GM18511 (cell line): ENCODE measurements at regions not wholly inside any gene's neighbourhood (a gene's known extent, or its start where the extent isn't known, plus 50 kb on each side); places are given as distances from the start of the nearest gene placed in this dataset.

Experiments used
- ATAC-seq: cut with Tn5 transposase; IDR thresholded peaks from one replicate; pipeline ENCODE4 v1.9.1; 2021; ENCODE audit warnings: mild to moderate bottlenecking, moderate library complexity; ENCODE audit not compliant: unreplicated experiment

GRCh38 chr16:8283195-8283594 is 307.1 kb downstream of the TMEM114 start:
- ATAC-seq, result no peak

DNA sequence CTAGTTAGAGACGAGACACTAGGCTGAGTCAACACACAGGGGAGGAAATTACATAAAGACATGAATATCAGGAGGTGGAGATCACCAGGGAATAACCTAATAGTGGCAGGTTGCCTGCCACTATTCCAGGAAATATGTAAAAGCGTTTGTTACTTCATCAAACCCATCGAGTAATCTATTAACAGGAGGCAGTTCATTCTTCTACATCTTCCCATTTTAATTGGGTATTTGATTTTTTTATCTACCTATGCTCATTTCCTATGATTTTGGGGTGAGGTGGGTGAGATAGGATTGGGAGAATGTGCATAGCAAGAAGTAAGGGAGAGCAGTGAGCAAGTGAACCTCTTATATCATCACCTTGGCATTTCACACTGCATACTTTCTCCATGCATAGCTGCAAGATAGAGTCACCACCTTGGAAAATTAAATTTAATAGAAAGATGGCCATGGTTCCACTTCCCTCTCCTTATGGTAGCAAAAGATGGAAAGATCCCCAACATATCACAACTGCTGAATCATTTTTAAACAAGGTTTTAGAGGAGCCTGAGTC is 312.2 kb downstream of the TMEM114 start:
- no peak for ATAC-seq

GRCh38 chr16:8271344-8271743 is 319.0 kb downstream of the TMEM114 start:
- no peak for ATAC-seq

- no peak for ATAC-seq
These were observed 328.0 kb downstream of the TMEM114 start for GRCh38 chr16:8262299-8262698.

DNA sequence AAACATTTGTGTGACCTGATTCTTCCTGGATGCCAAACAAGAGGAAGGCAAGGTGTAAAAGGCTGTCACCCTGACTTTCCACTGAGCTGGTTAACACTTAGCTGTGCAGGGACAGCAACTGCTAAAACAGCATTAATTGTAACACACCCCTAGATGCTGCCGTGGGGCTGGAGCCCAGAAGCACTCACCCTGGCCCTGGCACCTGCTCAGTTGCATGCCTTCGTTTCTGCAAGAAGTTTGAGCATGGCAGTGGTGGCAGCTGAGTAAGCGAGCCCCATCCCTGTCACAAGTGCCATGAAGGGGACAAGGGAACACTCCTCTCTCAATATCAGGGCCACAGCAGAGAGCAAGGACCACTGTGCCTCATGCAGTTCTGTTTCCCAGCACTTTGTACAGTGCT is 330.2 kb downstream of the TMEM114 start:
- ATAC-seq, result no peak

DNA sequence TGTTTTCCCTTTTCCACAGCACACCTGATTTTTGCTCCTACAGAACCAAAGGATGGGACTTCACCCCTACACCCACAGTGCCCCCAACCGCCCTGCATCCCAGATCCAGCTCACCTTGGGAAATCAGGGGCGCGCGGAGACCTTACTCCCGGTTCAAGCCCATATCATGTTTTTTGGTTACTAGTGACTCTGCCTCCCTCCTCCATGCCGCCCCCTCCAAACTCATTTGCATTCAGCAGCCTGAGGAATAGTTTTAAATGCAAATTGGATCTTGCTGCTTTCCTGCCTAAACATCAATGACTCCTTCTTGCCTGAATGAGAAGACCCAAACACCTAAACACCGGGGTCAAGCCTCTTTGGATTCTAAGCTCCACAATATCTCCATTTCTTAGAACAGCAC is 331.8 kb downstream of the TMEM114 start:
- no peak for ATAC-seq

DNA sequence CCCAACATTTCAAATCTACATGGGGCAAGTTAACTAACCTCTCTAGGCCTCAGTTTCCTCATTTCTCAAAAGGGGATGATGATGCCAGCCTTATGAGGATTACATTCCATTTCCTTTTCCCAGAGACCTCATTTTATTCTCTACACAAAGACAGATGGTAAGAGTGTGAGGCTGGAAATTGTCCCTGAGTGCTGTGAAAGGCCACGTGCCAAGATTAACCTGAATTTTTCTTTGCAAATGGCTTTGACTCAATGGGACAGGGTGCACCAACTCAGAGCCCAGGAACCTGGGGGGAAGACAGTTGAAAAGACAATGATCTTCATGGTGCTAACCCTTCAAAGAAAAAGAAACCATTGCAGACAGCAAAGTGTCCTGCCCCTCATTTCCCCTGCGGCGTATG is 332.8 kb downstream of the TMEM114 start:
- ATAC-seq, result no peak

GRCh38 chr16:8254405-8254804 is 335.9 kb downstream of the TMEM114 start:
- no peak for ATAC-seq

- ATAC-seq, result no peak
These were observed 336.6 kb downstream of the TMEM114 start for GRCh38 chr16:8253718-8254117.

DNA sequence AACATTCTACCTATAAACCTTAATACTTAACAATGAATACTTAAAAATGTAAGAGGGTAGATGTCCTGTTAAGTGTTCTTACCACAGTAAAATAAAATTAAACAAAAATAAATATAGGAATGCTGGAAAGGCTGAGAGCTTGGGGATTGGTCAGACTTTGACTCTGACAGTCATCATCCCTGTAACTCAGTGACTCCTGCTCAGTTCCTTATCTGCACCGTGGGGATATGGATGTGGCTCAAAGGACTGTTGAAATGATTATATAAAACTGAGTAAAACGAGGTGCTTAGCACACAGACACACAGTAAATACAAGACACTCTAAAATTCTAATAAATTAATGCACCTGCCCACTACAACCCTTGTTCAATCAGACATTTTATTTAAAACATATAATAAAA is 338.6 kb downstream of the TMEM114 start:
- ATAC-seq, result no peak

DNA sequence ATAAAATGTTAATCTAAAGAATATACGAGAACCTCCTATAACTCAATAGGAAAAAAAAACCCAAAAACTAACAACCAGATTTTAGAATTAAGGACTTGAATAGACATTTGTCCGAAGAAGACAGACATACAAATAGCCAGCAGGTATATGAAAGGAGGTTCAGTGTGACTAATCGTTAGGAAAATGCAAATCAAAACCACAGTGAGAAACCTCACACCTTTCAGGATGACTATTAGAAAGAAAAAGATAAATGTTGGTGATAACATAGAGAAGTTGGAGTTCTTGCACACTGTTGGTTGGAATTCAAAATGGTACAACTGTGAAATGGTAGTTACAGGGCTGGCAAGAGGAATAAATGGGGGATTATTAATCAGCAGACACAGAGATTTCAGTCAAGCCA is 339.0 kb downstream of the TMEM114 start:
- no peak for ATAC-seq

DNA sequence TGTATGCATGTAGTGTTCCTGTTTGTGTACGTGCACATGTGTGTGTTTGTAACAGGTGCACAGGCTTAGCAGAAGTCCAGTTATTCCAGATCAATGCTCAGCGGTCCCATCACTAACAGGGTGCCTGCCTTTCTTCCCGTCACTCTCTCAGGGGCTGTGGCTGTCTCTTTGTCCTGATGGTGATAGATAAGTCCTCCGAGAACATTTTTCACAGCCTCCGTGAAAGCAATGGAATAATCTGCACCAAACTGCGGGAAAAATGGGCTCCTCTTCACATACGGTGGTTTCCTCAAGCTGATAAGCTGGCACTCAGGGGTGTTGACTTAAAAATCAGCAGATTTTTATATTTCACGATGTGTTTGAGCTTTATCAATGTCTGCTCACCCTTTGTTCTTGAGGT is 342.3 kb downstream of the TMEM114 start:
- ATAC-seq, result no peak

- ATAC-seq, result no peak
These were observed 346.3 kb downstream of the TMEM114 start for GRCh38 chr16:8243981-8244380.

DNA sequence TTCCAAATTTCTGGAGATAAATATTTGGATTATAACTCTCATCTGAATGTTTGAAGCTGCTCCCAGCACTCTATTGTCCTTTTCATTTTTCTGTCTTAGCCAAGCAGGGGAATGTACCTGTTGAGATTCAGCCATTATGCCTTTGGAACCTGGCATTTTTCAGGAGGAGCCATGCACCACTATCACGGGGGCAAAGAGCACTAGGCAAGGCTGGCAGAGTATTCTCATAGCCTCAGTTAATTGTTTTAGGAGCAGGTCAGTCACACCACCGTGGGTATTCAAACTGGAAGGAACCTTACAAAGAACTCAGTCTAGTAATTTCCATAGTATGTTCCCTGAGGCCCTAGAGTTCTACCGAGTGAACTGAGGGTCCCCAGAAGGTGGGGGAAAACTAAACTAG is 348.9 kb downstream of the TMEM114 start:
- no peak for ATAC-seq

DNA sequence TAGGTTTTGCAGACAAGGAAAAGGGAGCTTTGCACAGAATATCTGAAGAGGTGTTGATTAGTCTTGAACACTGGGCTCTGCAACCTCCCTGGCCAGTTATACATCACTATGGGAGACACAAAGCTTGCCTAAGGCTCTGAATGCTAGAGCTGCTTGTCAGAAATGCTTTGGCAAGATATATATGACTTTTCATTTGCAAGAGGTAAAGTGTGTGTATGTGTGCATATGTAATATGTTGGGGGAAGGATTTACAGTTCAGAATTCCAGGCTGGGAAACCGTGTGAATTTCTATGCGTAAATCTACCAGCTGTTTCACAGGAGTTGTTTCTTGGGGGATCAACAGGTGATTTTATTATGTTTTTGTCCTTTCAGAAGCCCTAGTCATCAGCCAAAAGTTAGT is 350.9 kb downstream of the TMEM114 start:
- no peak for ATAC-seq

DNA sequence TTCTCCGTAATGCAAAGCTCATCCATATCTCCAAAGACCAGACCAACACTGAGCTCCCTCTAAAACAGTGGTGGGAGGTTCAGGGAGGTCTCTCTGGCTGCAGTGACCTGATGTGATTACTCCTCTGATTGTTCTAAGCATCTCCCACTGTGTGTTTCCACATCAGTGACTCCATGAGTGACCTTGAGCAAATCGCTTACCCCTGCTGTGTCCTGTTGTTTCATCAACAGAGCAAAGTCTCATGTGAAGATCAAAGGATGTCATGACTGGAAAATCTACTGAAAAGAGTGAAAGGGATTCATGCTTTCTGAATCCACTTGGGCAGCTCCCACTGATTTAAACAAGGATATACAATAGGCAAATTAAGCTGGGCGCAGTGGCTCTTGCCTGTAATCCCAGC is 352.9 kb downstream of the TMEM114 start:
- ATAC-seq, result no peak

- ATAC-seq, result no peak
These were observed 353.5 kb downstream of the TMEM114 start for GRCh38 chr16:8236816-8237215.

DNA sequence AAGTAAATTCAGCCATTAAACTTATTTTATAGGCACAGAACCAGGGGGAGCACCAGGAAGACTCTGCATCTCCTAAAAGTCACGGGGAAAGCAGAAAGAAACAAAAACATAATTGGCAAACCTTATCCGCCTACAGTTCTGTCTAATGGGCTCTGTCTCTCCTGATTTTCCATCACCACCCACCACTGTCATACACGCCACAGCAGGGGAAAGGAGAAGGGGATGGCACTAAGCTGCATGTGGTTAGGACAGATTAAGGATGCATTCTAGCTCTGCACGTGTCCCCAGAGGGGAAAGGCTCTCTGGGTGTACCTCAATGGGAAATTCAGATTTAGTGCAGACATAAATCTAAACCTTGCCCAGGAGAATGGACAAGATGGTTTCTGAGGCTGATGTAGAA is 359.8 kb downstream of the TMEM114 start:
- no peak for ATAC-seq

DNA sequence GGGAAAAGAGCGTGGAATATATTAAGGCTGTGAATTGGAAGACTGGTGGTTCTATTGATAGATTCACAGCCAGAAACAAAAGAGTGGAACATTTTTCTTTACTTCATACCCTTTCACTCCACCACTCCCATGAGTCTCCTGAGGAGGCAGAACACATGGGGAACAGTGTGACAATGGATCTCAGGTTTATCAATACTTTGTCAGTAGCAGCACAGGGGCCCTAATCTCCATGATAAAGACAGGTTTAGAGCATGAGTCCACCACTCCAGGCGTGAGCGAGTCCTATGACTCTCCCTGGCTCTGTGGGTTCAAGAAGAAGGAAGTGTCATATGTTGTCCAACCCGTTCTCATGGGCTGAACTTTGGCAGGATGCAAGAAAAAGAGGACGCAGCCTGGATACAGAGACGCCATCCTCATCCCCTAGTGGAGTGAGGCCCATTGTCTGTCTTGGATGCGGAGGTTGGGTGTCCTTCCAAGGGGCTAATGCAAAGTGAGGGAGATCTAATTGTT is 361.2 kb downstream of the TMEM114 start:
- ATAC-seq, result no peak

DNA sequence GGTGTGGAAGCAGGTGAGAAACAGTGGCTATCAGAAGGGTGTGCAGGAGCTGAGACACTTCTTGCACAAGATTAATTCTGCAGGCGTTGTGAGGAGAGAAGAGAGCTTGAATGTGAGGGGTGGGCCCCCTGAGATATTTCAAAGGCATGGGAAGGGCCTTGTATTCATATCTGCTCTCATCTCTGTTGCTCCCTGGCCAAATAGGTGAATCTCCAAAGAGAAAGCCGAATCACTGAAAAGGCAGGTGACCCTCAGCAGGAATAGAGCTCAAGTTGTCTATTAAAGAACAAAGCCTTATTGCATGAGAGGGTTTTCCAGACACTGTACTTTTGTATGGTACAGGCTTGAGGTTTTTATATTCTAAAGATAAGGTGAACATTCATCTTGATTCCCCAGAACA is 373.1 kb downstream of the TMEM114 start:
- no peak for ATAC-seq

- no peak for ATAC-seq
These were observed 385.5 kb downstream of the TMEM114 start for GRCh38 chr16:8204769-8205168.

GRCh38 chr16:8204096-8204495 is 386.2 kb downstream of the TMEM114 start:
- ATAC-seq, result no peak

GRCh38 chr16:8203101-8203500 is 387.2 kb downstream of the TMEM114 start:
- no peak for ATAC-seq
